ENCODE measurements at regions not wholly inside any gene's neighbourhood (a gene's known extent, or its start where the extent isn't known, plus 50 kb on each side); places are given as distances from the start of the nearest gene placed in this dataset.

GRCh38 chr2:37469126-37469525, 124.7 kb downstream of the QPCT start:
- no peak overlapping the region for H3K4me3 ChIP-seq (ENCODE audit: extremely low read depth in 1 of 4, insufficient read depth in 2 of 4, low read depth in 3 of 4, low read length in 4 of 4)
- WGBS, 2 experiments (ENCODE audit: extremely low coverage in 1 of 2, insufficient coverage in 1 of 2, insufficient read length in 1 of 2, insufficient replicate concordance in 2 of 2, low coverage in 1 of 2, low lambda C conversion rate in 2 of 2, missing lambda C conversion rate in 1 of 2) = 79% methylated on average over 1 of the region's 1 CpG; no CpG with 5 or more reads in 1 of the 2 experiments
- no peak for FAIRE-seq
- H2BK5ac ChIP-seq (ENCODE audit: low read depth, low read length) = no peak overlapping the region
- no peaks in the 10 kb centered on the region for H4K20me1 ChIP-seq (replicated peaks in 1 of 2; ENCODE audit: control insufficient read depth in 1 of 2, insufficient read depth in 2 of 2, low read length in 2 of 2)
- no peak overlapping the region for H3K14ac ChIP-seq (ENCODE audit: insufficient read length)
- H3K4me2 ChIP-seq (ENCODE audit: insufficient read depth in 1 of 2, low read depth in 2 of 2, low read length in 2 of 2) = no peak overlapping the region
- no peak overlapping the region for H4K8ac ChIP-seq (ENCODE audit: extremely low read depth, insufficient read depth, low read length)
- no peak overlapping the region for H2AFZ ChIP-seq (ENCODE audit: low read length)
- no peak overlapping the region for H3K4ac ChIP-seq (replicated peaks; ENCODE audit: insufficient read length, low read depth, low read length)
- no peak overlapping the region for H3K56ac ChIP-seq (replicated peaks; ENCODE audit: insufficient read length, low read depth, low read length)
- no peaks in the 10 kb centered on the region for H3K79me2 ChIP-seq (ENCODE audit: control insufficient read depth in 1 of 2, insufficient read depth in 2 of 2, low read length in 2 of 2)
- no peak overlapping the region for H3K9ac ChIP-seq (replicated peaks in 1 of 4; ENCODE audit: extremely low read depth in 1 of 4, low read depth in 3 of 4, low read length in 3 of 4)
- no peaks in the 10 kb centered on the region for H3K23me2 ChIP-seq (ENCODE audit: low read depth, low read length)
- H3K36me3 ChIP-seq (ENCODE audit: control insufficient read depth in 2 of 4, insufficient read depth in 4 of 4, low read length in 3 of 4) = no peaks in the 10 kb centered on the region
- no peak overlapping the region for H3K27ac ChIP-seq (ENCODE audit: low read depth, low read length)
- H3K4me1 ChIP-seq (replicated peaks in 1 of 4; ENCODE audit: control insufficient read depth in 3 of 4, insufficient read depth in 4 of 4, low read length in 3 of 4) = no peaks in the 10 kb centered on the region
- no peaks in the 10 kb centered on the region for H3K79me1 ChIP-seq (ENCODE audit: low read depth, low read length)
- H3K27me3 ChIP-seq (replicated peaks in 1 of 4; ENCODE audit: control insufficient read depth in 3 of 4, extremely low read depth in 1 of 4, insufficient read depth in 3 of 4, low read length in 3 of 4) = no peaks in the 10 kb centered on the region
- H2BK15ac ChIP-seq (ENCODE audit: low read length) = no peak overlapping the region
- H3K18ac ChIP-seq (ENCODE audit: extremely low read depth, low read length) = no peak overlapping the region
- no peak overlapping the region for H3K23ac ChIP-seq (ENCODE audit: insufficient read length)
- H2BK20ac ChIP-seq (ENCODE audit: low read length) = no peak overlapping the region
- H2BK12ac ChIP-seq (ENCODE audit: low read depth, low read length) = no peak overlapping the region
- CTCF ChIA-PET (ENCODE audit: partially characterized antibody) = interaction anchor here (0.6 kb wide), 1 partner anchor 73 kb away, joined by 3 read pairs; no protein-coding TSS in a partner anchor
- no peak for DNase-seq (ENCODE audit: low read depth in 1 of 2, low spot score in 2 of 2)
- no peak overlapping the region for H4K5ac ChIP-seq (ENCODE audit: insufficient read length, low read depth, low read length)
- H4K91ac ChIP-seq (replicated peaks; ENCODE audit: insufficient read length, low read length) = no peak overlapping the region
- no peaks in the 10 kb centered on the region for H3K9me3 ChIP-seq (ENCODE audit: insufficient read depth in 2 of 2, low read depth in 1 of 2, low read length in 1 of 2)
- no peak overlapping the region for H2AK5ac ChIP-seq (ENCODE audit: low read depth, low read length)
- no peak overlapping the region for H2BK120ac ChIP-seq (replicated peaks; ENCODE audit: low read depth, low read length)
- POLR2A ChIA-PET (ENCODE audit: partially characterized antibody) = no interaction called here
- no peak for TF ChIP-seq KDM4A (IDR thresholded peaks at IDR 0.05; ENCODE audit: low read depth, low read length, severe bottlenecking)

Measured in H1 (cell line).